Vagina (tissue), 2 donors: ENCODE measurements at regions not wholly inside any gene's neighbourhood (a gene's known extent, or its start where the extent isn't known, plus 50 kb on each side); places are given as distances from the start of the nearest gene placed in this dataset.

Experiments used
- CTCF ChIP-seq, 3 experiments: fragments of 450-650 bp in 2 of 3; fragments of 200-600 bp in 1 of 3; sonication (generic) in 1 of 3; IDR thresholded peaks; one replicate each; pipeline ENCODE4 v1.5.1; 2017 to 2019; ENCODE audit warnings: antibody characterized with exemption in 3 of 3, mild to moderate bottlenecking in 2 of 3, moderate library complexity in 2 of 3
- POLR2A ChIP-seq, 2 donors: fragments of 450-650 bp; IDR thresholded peaks; one replicate each; pipeline ENCODE4 v1.6.1; 2017; ENCODE audit warnings: antibody characterized with exemption in 2 of 2, mild to moderate bottlenecking in 2 of 2, moderate library complexity in 2 of 2
- POLR2AphosphoS5 ChIP-seq, 2 donors: sonication (generic); formaldehyde crosslinking; IDR thresholded peaks; one replicate each; pipeline ENCODE4 v1.9.0; 2017; ENCODE audit warnings: antibody characterized with exemption in 2 of 2, mild to moderate bottlenecking in 2 of 2, low read depth in 1 of 2; ENCODE audit not compliant: insufficient read depth in 1 of 2

DNA sequence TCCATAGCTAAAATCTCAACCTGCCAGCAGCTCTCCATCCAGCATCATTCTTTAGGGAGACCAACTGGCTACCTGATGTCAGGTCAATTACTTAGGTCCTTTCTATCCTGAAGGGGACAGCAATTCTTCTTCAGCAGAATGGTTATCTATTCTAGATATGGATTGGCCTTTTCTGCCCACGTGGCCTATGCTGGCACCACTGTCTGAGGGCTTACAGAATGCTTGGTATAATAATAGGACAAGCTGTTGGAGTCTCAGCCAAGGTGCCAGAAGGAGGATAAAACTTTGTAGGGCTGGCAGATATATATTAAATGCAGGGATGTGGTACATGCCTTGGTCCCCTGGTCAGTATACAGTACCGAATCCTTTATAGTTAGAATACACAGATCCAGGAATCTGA, 89.8 kb upstream of the C1GALT1C1 start:
- no peak for TF ChIP-seq CTCF (IDR thresholded peaks at IDR 0.05)
- no peak for TF ChIP-seq POLR2AphosphoS5 (IDR thresholded peaks at IDR 0.05; ENCODE audit: insufficient read depth in 1 of 2, low read depth in 1 of 2)
- TF ChIP-seq POLR2A (IDR thresholded peaks at IDR 0.05), result no peak
